Motor neuron (in vitro differentiated cells): ENCODE measurements at regions not wholly inside any gene's neighbourhood (a gene's known extent, or its start where the extent isn't known, plus 50 kb on each side); places are given as distances from the start of the nearest gene placed in this dataset.

Source experiments
- ATAC-seq, 8 experiments: fragments of 200-7000 bp; cut with Tn5 transposase; replicated peaks in 6 of 8; 2 replicates each; pipeline ENCODE4 v1.8.0; 2021; ENCODE audit warnings: mild to moderate bottlenecking in 8 of 8, moderate library complexity in 8 of 8
- H3K27ac ChIP-seq, 2 donors: fragments of 250-450 bp; sonication (Bioruptor Pico); 2 replicates each; pipeline ENCODE4 v1.9.0; 2021; ENCODE audit warnings: antibody characterized with exemption in 2 of 2, mild to moderate bottlenecking in 2 of 2, moderate library complexity in 1 of 2
- H3K4me1 ChIP-seq, 2 donors: fragments of 250-450 bp; sonication (Bioruptor Pico); replicated peaks in 1 of 2; 2 replicates each; pipeline ENCODE4 v1.6.1; 2021; ENCODE audit warnings: antibody characterized with exemption in 2 of 2, mild to moderate bottlenecking in 2 of 2, moderate library complexity in 1 of 2
- H3K4me3 ChIP-seq, 5 donors: fragments of 250-450 bp; sonication (Bioruptor Pico); 2 replicates each; pipeline ENCODE4 v1.9.0; 2021; ENCODE audit warnings: antibody characterized with exemption in 5 of 5, mild to moderate bottlenecking in 5 of 5, moderate library complexity in 4 of 5
- WGBS, 10 experiments: fragments of 450-650 bp; shearing (Covaris generic); methylation state at CpG; one replicate each; pipeline ENCODE4 v1.0.0; 2022; 5-methylcytosine and 5-hydroxymethylcytosine counted together
- in situ Hi-C, 9 experiments: fragments of 400-800 bp; cut with MboI; loops; one replicate each; pipeline ENCODE4 v1.15.0; 2021; ENCODE audit warnings: low sequenced_read_pairs in 9 of 9, low pct_unique_long_range_greater_than_20kb in 2 of 9; ENCODE audit not compliant: unreplicated experiment in 9 of 9

- in situ Hi-C loops = no loop called here
- H3K4me1 ChIP-seq = no peaks in the 10 kb centered on the region
- no peak overlapping the region for H3K4me3 ChIP-seq
- 0 to 100% (median 57%) methylated on average over 1 to 3 of the region's 3 CpGs; no CpG with 5 or more reads in 2 of the 10 experiments for WGBS, 10 experiments
- no peak overlapping the region for H3K27ac ChIP-seq
- no peak for ATAC-seq
Measured at GRCh38 chr11:134625151-134625550, 213.1 kb upstream of the B3GAT1 start.

DNA sequence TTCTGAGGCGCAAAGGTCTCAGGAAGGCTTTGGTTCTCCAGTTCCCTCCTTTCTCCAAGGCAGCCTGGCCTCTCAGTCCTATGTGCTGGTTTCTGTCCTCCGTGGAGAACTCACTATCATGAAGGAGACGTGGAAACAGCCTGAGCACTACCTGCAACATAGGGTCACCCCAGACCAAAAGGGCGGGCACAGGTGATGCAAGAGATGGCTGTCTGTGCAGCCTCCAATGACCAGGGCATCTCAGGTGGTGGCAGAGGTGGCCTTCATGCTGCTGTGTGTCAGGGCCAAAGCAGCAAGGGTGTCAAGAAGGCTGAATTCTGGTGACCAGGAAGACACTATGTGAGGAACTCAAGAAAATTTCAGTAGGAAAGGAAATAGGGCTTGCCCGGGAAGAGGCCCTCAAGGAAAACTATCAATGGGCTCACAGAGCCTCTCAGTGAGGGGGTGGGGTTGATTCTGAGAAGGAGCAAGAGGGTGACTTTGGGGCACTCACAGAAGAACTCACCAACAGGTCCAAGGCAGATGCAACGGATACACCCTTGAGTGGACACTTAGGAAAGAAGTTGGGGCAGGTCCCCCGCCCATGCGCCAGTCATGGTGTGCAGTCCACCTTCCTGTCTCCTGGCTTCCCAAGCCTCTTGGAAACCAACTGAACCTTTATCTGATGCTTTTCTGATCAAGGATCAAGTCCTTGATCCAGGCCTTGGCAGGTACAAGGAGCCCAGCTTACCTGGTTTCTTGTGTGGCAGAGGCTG, 212.3 kb upstream of the B3GAT1 start:
- in situ Hi-C loops = no loop called here
- H3K4me1 ChIP-seq = no peaks in the 10 kb centered on the region
- no peak for ATAC-seq
- no peak overlapping the region for H3K4me3 ChIP-seq
- 0 to 100% (median 60%) methylated on average over 1 to 4 of the region's 8 CpGs; no CpG with 5 or more reads in 2 of the 10 experiments for WGBS, 10 experiments
- H3K27ac ChIP-seq = no peak overlapping the region

GRCh38 chr11:134623711-134624110, 211.7 kb upstream of the B3GAT1 start:
- in situ Hi-C loops = no loop called here
- ATAC-seq = no peak
- 67 to 94% methylated on average over 2 to 4 of the region's 5 CpGs; no CpG with 5 or more reads in 8 of the 10 experiments for WGBS, 10 experiments

GRCh38 chr11:134622458-134622857, 210.4 kb upstream of the B3GAT1 start:
- ATAC-seq = no peak
- no peaks in the 10 kb centered on the region for H3K4me1 ChIP-seq
- no peak overlapping the region for H3K27ac ChIP-seq
- WGBS, 10 experiments = 10 to 100% (median 89%) methylated on average over 1 to 5 of the region's 6 CpGs; no CpG with 5 or more reads in 5 of the 10 experiments
- no peak overlapping the region for H3K4me3 ChIP-seq
- in situ Hi-C loops = no loop called here

More at GRCh38 chr11:134623711-134624110, 211.7 kb upstream of the B3GAT1 start:
- Histone ChIP-seq H3K4me3 (no peak overlapping the region), H3K27ac (no peak overlapping the region), H3K4me1 (no peaks in the 10 kb centered on the region)

DNA sequence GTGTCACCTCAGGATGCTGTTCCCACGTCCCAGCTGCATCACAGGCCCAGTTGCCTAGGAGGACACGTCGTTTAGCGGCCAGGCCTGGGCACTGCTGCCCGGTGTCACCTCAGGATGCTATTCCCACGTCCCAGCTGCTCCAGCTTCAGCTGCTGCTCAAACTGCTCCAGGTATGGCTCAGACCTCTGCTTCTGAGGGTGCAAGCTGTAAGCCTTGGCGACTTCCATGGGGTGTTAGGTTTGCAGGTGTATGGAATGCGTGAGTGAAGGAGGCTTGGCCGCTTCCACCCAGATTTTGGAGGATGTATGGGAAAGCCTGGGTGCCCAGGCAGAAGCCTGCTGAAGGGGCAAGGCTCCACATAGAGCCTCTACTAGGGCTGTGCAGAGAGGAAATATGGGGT, 205.3 kb upstream of the B3GAT1 start:
- no peak for ATAC-seq
- Histone ChIP-seq H3K27ac (no peak overlapping the region), H3K4me3 (no peak overlapping the region), H3K4me1 (no peaks in the 10 kb centered on the region)
- in situ Hi-C loops = no loop called here
- 0 to 94% (median 68%) methylated on average over 1 to 9 of the region's 9 CpGs; no CpG with 5 or more reads in 4 of the 10 experiments for WGBS, 10 experiments

- in situ Hi-C loops = no loop called here
- ATAC-seq = no peak
- WGBS, 10 experiments = 0 to 84% (median 61%) methylated on average over 1 to 7 of the region's 8 CpGs; no CpG with 5 or more reads in 4 of the 10 experiments
- Histone ChIP-seq H3K4me3 (no peak overlapping the region), H3K4me1 (no peaks in the 10 kb centered on the region), H3K27ac (no peak overlapping the region)
Measured at GRCh38 chr11:134616038-134616437, 204.0 kb upstream of the B3GAT1 start.

- Histone ChIP-seq H3K27ac (no peak overlapping the region), H3K4me3 (no peak overlapping the region), H3K4me1 (no peaks in the 10 kb centered on the region)
- WGBS, 10 experiments = 0 to 88% (median 63%) methylated on average over 1 to 3 of the region's 5 CpGs; no CpG with 5 or more reads in 4 of the 10 experiments
- in situ Hi-C loops = no loop called here
- ATAC-seq = no peak
Measured at GRCh38 chr11:134615041-134615615, 203.1 kb upstream of the B3GAT1 start.

- no peak for ATAC-seq
- no peak overlapping the region for H3K4me3 ChIP-seq
- in situ Hi-C loops = no loop called here
- WGBS, 10 experiments = 23 to 84% (median 68%) methylated on average over 2 to 3 of the region's 4 CpGs; no CpG with 5 or more reads in 7 of the 10 experiments
- no peak overlapping the region for H3K27ac ChIP-seq
- H3K4me1 ChIP-seq = no peaks in the 10 kb centered on the region
Measured at GRCh38 chr11:134614141-134614540, 202.1 kb upstream of the B3GAT1 start.

- Histone ChIP-seq H3K4me3 (no peak overlapping the region), H3K4me1 (no peaks in the 10 kb centered on the region), H3K27ac (no peak overlapping the region)
- in situ Hi-C loops = no loop called here
- ATAC-seq = no peak
- 7 to 100% (median 84%) methylated on average over 1 to 7 of the region's 9 CpGs; no CpG with 5 or more reads in 4 of the 10 experiments for WGBS, 10 experiments
Measured at GRCh38 chr11:134613646-134614045, 201.6 kb upstream of the B3GAT1 start.

GRCh38 chr11:134612140-134613030, 200.3 kb upstream of the B3GAT1 start:
- in situ Hi-C loops = no loop called here
- 4 to 83% (median 67%) methylated on average over 1 to 9 of the region's 12 CpGs; no CpG with 5 or more reads in 2 of the 10 experiments for WGBS, 10 experiments

GRCh38 chr11:134611537-134611936, 199.5 kb upstream of the B3GAT1 start:
- no peaks in the 10 kb centered on the region for H3K4me1 ChIP-seq
- no peak for ATAC-seq
- in situ Hi-C loops = no loop called here
- 0 to 92% (median 66%) methylated on average over 1 to 6 of the region's 8 CpGs; no CpG with 5 or more reads in 2 of the 10 experiments for WGBS, 10 experiments
- H3K4me3 ChIP-seq = no peak overlapping the region
- no peak overlapping the region for H3K27ac ChIP-seq

More at GRCh38 chr11:134612140-134613030, 200.3 kb upstream of the B3GAT1 start:
- peak in 3 of 8 experiments; percentile 42 to 56 (median 52) for ATAC-seq
- Histone ChIP-seq H3K27ac (no peak overlapping the region), H3K4me3 (no peak overlapping the region), H3K4me1 (no peaks in the 10 kb centered on the region)

GRCh38 chr11:134610116-134610910, 198.3 kb upstream of the B3GAT1 start:
- no peak overlapping the region for H3K4me3 ChIP-seq
- H3K4me1 ChIP-seq = no peaks in the 10 kb centered on the region
- in situ Hi-C loops = no loop called here
- H3K27ac ChIP-seq = no peak overlapping the region
- no peak for ATAC-seq
- WGBS, 10 experiments = 0 to 100% (median 60%) methylated on average over 1 to 14 of the region's 23 CpGs; no CpG with 5 or more reads in 3 of the 10 experiments
